ENCODE measurements at regions not wholly inside any gene's neighbourhood (a gene's known extent, or its start where the extent isn't known, plus 50 kb on each side); places are given as distances from the start of the nearest gene placed in this dataset.

GRCh38 chr12:88743946-88744685, 163.8 kb upstream of the KITLG start:
- no peak overlapping the region for H3K27ac ChIP-seq
- no peaks in the 10 kb centered on the region for H3K36me3 ChIP-seq
- H3K27me3 ChIP-seq (replicated peaks; ENCODE audit: insufficient read depth) = no peaks in the 10 kb centered on the region
- ATAC-seq (ENCODE audit: insufficient number of reproducible peaks, low FRiP score, low read depth) (no peak), DNase-seq (ENCODE audit: low spot score) (no peak)
- H3K9me3 ChIP-seq = no peaks in the 10 kb centered on the region
- TF ChIP-seq CTCF (IDR thresholded peaks at IDR 0.05) = no peak
- no peaks in the 10 kb centered on the region for H3K4me1 ChIP-seq (ENCODE audit: control insufficient read depth in 1 of 2, low read depth in 2 of 2)
- H3K4me3 ChIP-seq = no peak overlapping the region

- no peak for TF ChIP-seq CTCF (IDR thresholded peaks at IDR 0.05)
- no peak for ATAC-seq (ENCODE audit: insufficient number of reproducible peaks, low FRiP score, low read depth)
Measured at GRCh38 chr12:88737838-88738472, 157.7 kb upstream of the KITLG start.

GRCh38 chr12:88736031-88736430, 155.8 kb upstream of the KITLG start:
- no peaks in the 10 kb centered on the region for H3K4me1 ChIP-seq (ENCODE audit: control insufficient read depth in 1 of 2, low read depth in 2 of 2)
- no peak for DNase-seq (ENCODE audit: low spot score)
- H3K4me3 ChIP-seq = no peak overlapping the region
- ATAC-seq (ENCODE audit: insufficient number of reproducible peaks, low FRiP score, low read depth) = no peak
- H3K9me3 ChIP-seq = no peaks in the 10 kb centered on the region
- no peak overlapping the region for H3K27ac ChIP-seq
- no peak for TF ChIP-seq CTCF (IDR thresholded peaks at IDR 0.05)
- H3K27me3 ChIP-seq (replicated peaks; ENCODE audit: insufficient read depth) = no peaks in the 10 kb centered on the region
- no peaks in the 10 kb centered on the region for H3K36me3 ChIP-seq

More at GRCh38 chr12:88737838-88738472, 157.7 kb upstream of the KITLG start:
- H3K9me3 ChIP-seq = no peaks in the 10 kb centered on the region
- no peaks in the 10 kb centered on the region for H3K36me3 ChIP-seq
- H3K27me3 ChIP-seq (replicated peaks; ENCODE audit: insufficient read depth) = no peaks in the 10 kb centered on the region
- no peaks in the 10 kb centered on the region for H3K4me1 ChIP-seq (ENCODE audit: control insufficient read depth in 1 of 2, low read depth in 2 of 2)
- no peak for DNase-seq (ENCODE audit: low spot score)
- H3K4me3 ChIP-seq = no peak overlapping the region
- H3K27ac ChIP-seq = no peak overlapping the region

- H3K36me3 ChIP-seq = no peaks in the 10 kb centered on the region
- ATAC-seq (ENCODE audit: insufficient number of reproducible peaks, low FRiP score, low read depth) = no peak
- DNase-seq (ENCODE audit: low spot score) = no peak
- H3K27me3 ChIP-seq (replicated peaks; ENCODE audit: insufficient read depth) = no peaks in the 10 kb centered on the region
- no peaks in the 10 kb centered on the region for H3K9me3 ChIP-seq
- no peaks in the 10 kb centered on the region for H3K4me1 ChIP-seq (ENCODE audit: control insufficient read depth in 1 of 2, low read depth in 2 of 2)
- no peak overlapping the region for H3K4me3 ChIP-seq
- H3K27ac ChIP-seq = no peak overlapping the region
- TF ChIP-seq CTCF (IDR thresholded peaks at IDR 0.05) = no peak
Measured at GRCh38 chr12:88733008-88733407, 152.7 kb upstream of the KITLG start.

- H3K4me1 ChIP-seq (ENCODE audit: control insufficient read depth in 1 of 2, low read depth in 2 of 2) = no peaks in the 10 kb centered on the region
- ATAC-seq (ENCODE audit: insufficient number of reproducible peaks, low FRiP score, low read depth) (no peak), DNase-seq (ENCODE audit: low spot score) (no peak)
- no peak overlapping the region for H3K4me3 ChIP-seq
- no peak overlapping the region for H3K27ac ChIP-seq
- no peak for TF ChIP-seq CTCF (IDR thresholded peaks at IDR 0.05)
- no peaks in the 10 kb centered on the region for H3K36me3 ChIP-seq
- no peaks in the 10 kb centered on the region for H3K27me3 ChIP-seq (replicated peaks; ENCODE audit: insufficient read depth)
- no peaks in the 10 kb centered on the region for H3K9me3 ChIP-seq
Measured at GRCh38 chr12:88729196-88729595, 148.9 kb upstream of the KITLG start.

All from thoracic aorta (tissue), 2 donors.